DMS153 (cell line): ENCODE measurements at regions not wholly inside any gene's neighbourhood (a gene's known extent, or its start where the extent isn't known, plus 50 kb on each side); places are given as distances from the start of the nearest gene placed in this dataset.
"Not testable (repeated sequence)": the region's sequence is repeated elsewhere in the genome, so short reads cannot be mapped to it uniquely, and the experiment has no call there.

Experiments used
- DNase-seq: peaks from one replicate; lab custom pipeline; 2025; lab: John Stamatoyannopoulos, UW

GRCh38 chr4:37771771-37772170, 54.7 kb upstream of the PGM2 start:
- no peak for DNase-seq

GRCh38 chr4:37770016-37770415, 56.5 kb upstream of the PGM2 start:
- DNase-seq, result no peak

GRCh38 chr4:37769391-37769989, 57.0 kb upstream of the PGM2 start:
- DNase-seq, result no peak

DNA sequence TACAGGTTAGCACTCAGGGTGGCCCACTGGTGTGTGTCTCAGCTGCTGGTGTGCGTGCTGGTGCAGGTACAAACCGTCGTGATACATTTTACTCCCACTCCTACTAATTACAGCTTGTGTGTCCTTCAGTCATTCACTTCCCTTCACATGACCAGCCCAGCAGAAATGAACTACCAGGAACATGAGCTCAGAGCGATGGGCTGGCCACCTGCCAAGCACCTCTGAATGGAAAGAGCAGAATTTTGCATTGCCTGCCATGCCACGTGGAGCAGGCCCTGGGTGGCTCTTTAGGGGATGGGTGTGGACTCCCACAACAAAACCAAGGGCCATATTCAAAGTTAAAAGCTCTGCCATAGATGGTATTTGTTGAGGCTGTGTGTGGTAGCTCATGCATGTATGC, 58.9 kb upstream of the PGM2 start:
- DNase-seq, result peak; percentile 80

GRCh38 chr4:37767019-37767418, 59.5 kb upstream of the PGM2 start:
- DNase-seq, result no peak

- peak; percentile 51 for DNase-seq
These were observed 60.7 kb upstream of the PGM2 start for GRCh38 chr4:37765741-37766140.

DNA sequence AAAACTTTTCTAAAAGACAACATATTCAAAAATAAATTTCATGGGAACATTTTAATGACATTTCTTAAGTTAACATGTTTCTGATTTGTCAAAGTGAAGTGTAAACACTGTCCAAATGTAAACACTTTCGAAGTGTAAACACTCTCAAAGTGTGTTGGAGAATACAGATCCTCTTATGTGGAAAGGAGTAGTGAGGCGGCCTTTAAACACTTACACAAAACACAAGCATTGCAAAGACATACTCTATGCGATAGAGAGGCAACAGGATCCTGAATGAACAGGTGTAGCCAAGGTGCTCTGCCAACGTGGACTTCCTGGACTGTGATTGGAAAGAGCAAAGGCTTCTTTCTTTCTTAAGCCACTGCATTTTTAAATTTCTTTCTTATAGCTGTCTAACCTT, 62.7 kb upstream of the PGM2 start:
- peak; percentile 31 for DNase-seq

- DNase-seq, result no peak
These were observed 63.5 kb upstream of the PGM2 start for GRCh38 chr4:37762991-37763368.

- DNase-seq, result no peak
These were observed 64.0 kb upstream of the PGM2 start for GRCh38 chr4:37762294-37762990.

DNA sequence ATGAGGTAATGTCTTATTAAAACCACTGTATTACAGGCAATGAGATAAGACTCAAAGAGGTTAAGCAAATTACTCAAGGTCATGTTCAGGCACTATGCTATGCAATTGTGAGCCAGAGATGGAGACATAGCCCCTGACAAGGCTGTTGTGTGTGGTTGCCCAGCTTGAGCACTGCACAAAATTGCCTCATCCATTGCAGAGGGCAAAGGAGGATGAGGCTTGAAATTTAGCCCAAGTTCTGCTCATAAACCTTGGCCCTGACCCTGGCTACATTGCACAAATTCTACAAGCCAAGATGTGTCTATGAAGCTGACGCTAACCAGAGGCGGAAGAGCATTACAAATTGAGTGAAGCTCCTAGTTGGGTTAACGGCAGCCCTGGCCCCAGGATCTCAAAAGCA, 65.6 kb upstream of the PGM2 start:
- no peak for DNase-seq

GRCh38 chr4:37759833-37760232, 66.7 kb upstream of the PGM2 start:
- no peak for DNase-seq

DNA sequence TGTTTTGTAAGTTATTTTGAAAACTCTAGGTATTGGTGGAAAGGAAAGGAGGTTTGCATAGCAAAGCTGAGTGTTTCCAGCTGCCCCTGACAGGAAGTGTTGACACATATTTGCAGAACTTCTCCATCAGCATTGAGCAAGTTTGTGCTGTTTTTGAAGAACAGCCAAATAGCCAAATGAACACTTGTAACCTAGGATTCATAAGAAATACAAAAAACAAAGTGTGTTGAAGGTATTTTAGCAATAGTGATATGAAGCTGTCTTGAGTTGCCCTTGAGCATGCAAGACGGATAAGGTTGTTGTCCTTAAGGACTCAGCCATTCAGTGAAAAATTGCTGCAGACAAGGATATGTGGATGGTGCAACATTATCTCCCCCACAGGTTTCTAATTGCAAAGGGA, 68.3 kb upstream of the PGM2 start:
- no peak for DNase-seq

- DNase-seq, result no peak
These were observed 68.7 kb upstream of the PGM2 start for GRCh38 chr4:37757761-37758160.

- DNase-seq, result no peak
These were observed 69.4 kb upstream of the PGM2 start for GRCh38 chr4:37757121-37757520.

GRCh38 chr4:37754410-37755185, 68.4 kb upstream of the RELL1 start:
- no peak for DNase-seq

GRCh38 chr4:37749398-37749988, 63.3 kb upstream of the RELL1 start:
- no peak for DNase-seq

GRCh38 chr4:37748485-37748884, 62.3 kb upstream of the RELL1 start:
- DNase-seq, result peak; percentile 4

GRCh38 chr4:37747772-37748330, 61.7 kb upstream of the RELL1 start:
- no peak for DNase-seq

- not testable (repeated sequence) for DNase-seq
These were observed 60.7 kb upstream of the RELL1 start for GRCh38 chr4:37746852-37747251.

DNA sequence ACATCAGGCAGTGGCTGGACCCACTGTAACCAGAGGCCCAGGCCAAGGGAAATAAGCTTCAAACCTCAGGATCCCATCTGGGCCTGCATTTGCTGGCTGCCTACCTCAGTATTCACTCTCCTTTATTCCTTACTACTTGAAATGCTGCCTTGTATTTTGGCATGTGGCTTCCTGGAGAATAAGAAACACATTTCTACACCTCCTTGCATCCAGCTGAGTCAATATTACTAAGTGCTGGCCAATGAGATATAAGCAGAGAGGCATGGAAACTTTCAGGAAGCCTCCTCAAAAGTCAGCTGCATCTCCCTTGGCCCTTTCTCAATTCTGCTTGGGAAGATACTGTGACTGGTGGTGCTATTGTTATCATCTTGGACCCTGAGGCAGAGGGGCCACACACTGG, 59.8 kb upstream of the RELL1 start:
- DNase-seq, result no peak

DNA sequence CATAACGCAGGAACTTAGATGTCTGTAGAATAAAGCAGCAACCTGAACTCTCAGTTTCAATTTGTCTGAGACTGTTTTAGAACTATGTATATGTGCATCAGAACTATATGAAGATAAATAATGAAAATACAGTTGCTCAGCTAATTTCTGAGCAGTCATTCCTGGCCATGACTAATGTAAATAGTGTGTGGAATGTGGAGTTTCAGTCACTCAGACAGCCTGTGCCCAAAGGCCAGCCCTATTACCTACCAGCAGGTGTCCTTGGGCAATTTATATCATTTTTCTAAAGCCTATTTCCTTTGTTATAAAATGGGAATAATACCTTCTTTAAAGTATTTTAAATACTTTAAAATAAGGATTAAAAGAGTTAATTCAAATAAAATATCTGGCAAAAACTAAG, 56.0 kb upstream of the RELL1 start:
- DNase-seq, result no peak

- no peak for DNase-seq
These were observed 55.4 kb upstream of the RELL1 start for GRCh38 chr4:37741564-37741963.

DNA sequence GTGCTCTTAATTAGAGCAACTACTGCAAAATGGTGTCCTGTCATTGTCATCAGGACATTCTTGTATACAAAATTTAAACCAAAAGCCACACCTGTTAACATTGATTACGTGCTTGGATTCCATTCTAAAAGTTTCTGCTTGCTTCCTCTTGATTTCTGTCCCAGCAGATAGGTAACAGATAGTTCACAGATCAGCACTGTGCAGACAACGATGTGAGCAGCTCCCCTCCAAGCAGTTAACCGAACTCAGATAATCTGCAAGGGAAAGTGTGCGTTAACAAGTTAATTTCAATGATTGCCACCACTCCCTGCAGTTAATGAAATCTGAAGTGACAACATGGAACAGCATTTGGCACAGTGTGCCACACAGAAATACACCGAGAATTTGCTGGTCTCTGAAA, 54.4 kb upstream of the RELL1 start:
- no peak for DNase-seq
